KBM-7 (cell line): ENCODE measurements at regions not wholly inside any gene's neighbourhood (a gene's known extent, or its start where the extent isn't known, plus 50 kb on each side); places are given as distances from the start of the nearest gene placed in this dataset.
"Not testable (repeated sequence)": the region's sequence is repeated elsewhere in the genome, so short reads cannot be mapped to it uniquely, and the experiment has no call there.

Experiments used
- DNase-seq: peaks from one replicate; pipeline ENCODE4 v3.0.0-alpha.2; 2015
- in situ Hi-C: fragments of 300-500 bp; cut with MboI; formaldehyde crosslinking; loops from 2 replicates; pipeline ENCODE4 v1.14.3; 2020; ENCODE audit warnings: low sequenced_read_pairs, low pct_unique_long_range_greater_than_20kb, mixed read lengths

- no peak for DNase-seq
- in situ Hi-C loops, result no loop called here
Measured at GRCh38 chr1:198950036-198950435, 311.2 kb downstream of the PTPRC start.

- no peak for DNase-seq
- in situ Hi-C loops, result no loop called here
Measured at GRCh38 chr1:198955085-198955484, 316.2 kb downstream of the PTPRC start.

GRCh38 chr1:198957044-198957443 lies 318.2 kb downstream of the PTPRC start:
- in situ Hi-C loops, result no loop called here
- no peak for DNase-seq

- in situ Hi-C loops, result no loop called here
- no peak for DNase-seq
Measured at GRCh38 chr1:198959032-198959431, 320.2 kb downstream of the PTPRC start.

- DNase-seq, result no peak
- in situ Hi-C loops, result no loop called here
Measured at GRCh38 chr1:198959676-198960075, 320.8 kb downstream of the PTPRC start.

GRCh38 chr1:198963796-198964195 lies 325.0 kb downstream of the PTPRC start:
- in situ Hi-C loops, DNase-seq: not testable (repeated sequence)

GRCh38 chr1:198966519-198966918 lies 327.7 kb downstream of the PTPRC start:
- no peak for DNase-seq
- in situ Hi-C loops, result no loop called here

- no peak for DNase-seq
- in situ Hi-C loops, result no loop called here
Measured at GRCh38 chr1:198967566-198967965, 328.7 kb downstream of the PTPRC start.

GRCh38 chr1:198968866-198969265 lies 330.0 kb downstream of the PTPRC start:
- no peak for DNase-seq
- in situ Hi-C loops, result no loop called here

GRCh38 chr1:198969981-198970380 lies 331.1 kb downstream of the PTPRC start:
- in situ Hi-C loops, result no loop called here
- DNase-seq, result no peak

- DNase-seq, result peak; percentile 37
- in situ Hi-C loops, result no loop called here
Measured at GRCh38 chr1:198970916-198971315, 332.1 kb downstream of the PTPRC start.

GRCh38 chr1:198977909-198978308 lies 339.1 kb downstream of the PTPRC start:
- no peak for DNase-seq
- in situ Hi-C loops, result no loop called here

- in situ Hi-C loops, result no loop called here
- DNase-seq, result no peak
Measured at GRCh38 chr1:198978523-198978922, 339.7 kb downstream of the PTPRC start.

GRCh38 chr1:198986036-198986435 lies 347.2 kb downstream of the PTPRC start:
- in situ Hi-C loops, result no loop called here
- peak; percentile 27 for DNase-seq

GRCh38 chr1:198986442-198986841 lies 347.6 kb downstream of the PTPRC start:
- peak; percentile 89 for DNase-seq
- in situ Hi-C loops, result no loop called here

- no peak for DNase-seq
- in situ Hi-C loops, result no loop called here
Measured at GRCh38 chr1:199002661-199003060, 363.8 kb downstream of the PTPRC start.

GRCh38 chr1:199007423-199007822 lies 368.6 kb downstream of the PTPRC start:
- in situ Hi-C loops, result no loop called here
- DNase-seq, result peak; percentile 74

GRCh38 chr1:199009447-199009846 lies 370.6 kb downstream of the PTPRC start:
- in situ Hi-C loops, result no loop called here
- peak; percentile 47 for DNase-seq

- in situ Hi-C loops, result no loop called here
- peak; percentile 47 for DNase-seq
Measured at GRCh38 chr1:199010492-199010891, 371.7 kb downstream of the PTPRC start.

- in situ Hi-C loops, result no loop called here
- DNase-seq, result no peak
Measured at GRCh38 chr1:199010933-199011332, 372.1 kb downstream of the PTPRC start.

GRCh38 chr1:199015799-199016198 lies 377.0 kb downstream of the PTPRC start:
- DNase-seq, result no peak
- in situ Hi-C loops, result no loop called here
